Tibial nerve (tissue), 4 donors: ENCODE measurements at regions not wholly inside any gene's neighbourhood (a gene's known extent, or its start where the extent isn't known, plus 50 kb on each side); places are given as distances from the start of the nearest gene placed in this dataset.

ENCODE experiments used
- CTCF ChIP-seq, 5 experiments: fragments of 200-600 bp in 3 of 5; fragments of 450-650 bp in 2 of 5; sonication (generic) in 3 of 5; IDR thresholded peaks; one replicate each; pipeline ENCODE4 v1.5.1; 2016 to 2019; ENCODE audit warnings: antibody characterized with exemption in 5 of 5, mild to moderate bottlenecking in 3 of 5, moderate library complexity in 2 of 5
- EP300 ChIP-seq, 2 donors: sonication (generic); formaldehyde crosslinking; IDR thresholded peaks; one replicate each; pipeline ENCODE4 v1.6.1; 2017; ENCODE audit warnings: antibody characterized with exemption in 2 of 2, mild to moderate bottlenecking in 1 of 2

- no peak for TF ChIP-seq CTCF (IDR thresholded peaks at IDR 0.05)
- no peak for TF ChIP-seq EP300 (IDR thresholded peaks at IDR 0.05)
Measured at GRCh38 chr2:181326661-181327060, 130.5 kb upstream of the ITGA4 start.
